ENCODE measurements at regions not wholly inside any gene's neighbourhood (a gene's known extent, or its start where the extent isn't known, plus 50 kb on each side); places are given as distances from the start of the nearest gene placed in this dataset.

GRCh38 chr2:2762913-2763312 is 431.8 kb upstream of the MYT1L start:
- no peaks in the 10 kb centered on the region for H3K27me3 ChIP-seq
- no peaks in the 10 kb centered on the region for H3K4me1 ChIP-seq
- no peak for DNase-seq
- no peak overlapping the region for H3K27ac ChIP-seq
- no peaks in the 10 kb centered on the region for H3K36me3 ChIP-seq
- H3K9me3 ChIP-seq = no peaks in the 10 kb centered on the region
- TF ChIP-seq CTCF (IDR thresholded peaks at IDR 0.05) = no peak
- intact Hi-C loops (cut with DNase I) = no loop called here
- ATAC-seq = no peak
- H3K4me3 ChIP-seq = no peak overlapping the region

- no peak overlapping the region for H3K27ac ChIP-seq
- DNase-seq (no peak), ATAC-seq (no peak)
- H3K9me3 ChIP-seq = no peaks in the 10 kb centered on the region
- no peaks in the 10 kb centered on the region for H3K36me3 ChIP-seq
- H3K4me1 ChIP-seq = no peaks in the 10 kb centered on the region
- H3K27me3 ChIP-seq = no peaks in the 10 kb centered on the region
- TF ChIP-seq CTCF (IDR thresholded peaks at IDR 0.05) = no peak
- H3K4me3 ChIP-seq = no peak overlapping the region
- intact Hi-C loops (cut with DNase I) = no loop called here
Measured at GRCh38 chr2:2762166-2762908, 431.3 kb upstream of the MYT1L start.

GRCh38 chr2:2758793-2759367 is 427.8 kb upstream of the MYT1L start:
- no peaks in the 10 kb centered on the region for H3K4me1 ChIP-seq
- intact Hi-C loops (cut with DNase I) = no loop called here
- H3K27ac ChIP-seq = no peak overlapping the region
- H3K4me3 ChIP-seq = no peak overlapping the region
- TF ChIP-seq CTCF (IDR thresholded peaks at IDR 0.05) = no peak
- H3K9me3 ChIP-seq = no peaks in the 10 kb centered on the region
- H3K36me3 ChIP-seq = no peaks in the 10 kb centered on the region
- H3K27me3 ChIP-seq = no peaks in the 10 kb centered on the region
- DNase-seq (no peak), ATAC-seq (no peak)

- Histone ChIP-seq H3K4me3 (no peak overlapping the region), H3K36me3 (no peaks in the 10 kb centered on the region), H3K27me3 (no peaks in the 10 kb centered on the region), H3K4me1 (no peaks in the 10 kb centered on the region), H3K27ac (no peak overlapping the region), H3K9me3 (no peaks in the 10 kb centered on the region)
- no peak for ATAC-seq
- no peak for DNase-seq
- intact Hi-C loops (cut with DNase I) = no loop called here
- TF ChIP-seq CTCF (IDR thresholded peaks at IDR 0.05) = no peak
Measured at GRCh38 chr2:2757764-2758163, 426.7 kb upstream of the MYT1L start.

- no peak overlapping the region for H3K27ac ChIP-seq
- H3K36me3 ChIP-seq = no peaks in the 10 kb centered on the region
- intact Hi-C loops (cut with DNase I) = no loop called here
- no peak overlapping the region for H3K4me3 ChIP-seq
- DNase-seq (no peak), ATAC-seq (no peak)
- H3K27me3 ChIP-seq = no peaks in the 10 kb centered on the region
- TF ChIP-seq CTCF (IDR thresholded peaks at IDR 0.05) = no peak
- H3K4me1 ChIP-seq = no peaks in the 10 kb centered on the region
- H3K9me3 ChIP-seq = no peaks in the 10 kb centered on the region
Measured at GRCh38 chr2:2756886-2757285, 425.8 kb upstream of the MYT1L start.

All from upper lobe of right lung (tissue), 1 donor.